Neural cell (in vitro differentiated cells): ENCODE measurements at regions not wholly inside any gene's neighbourhood (a gene's known extent, or its start where the extent isn't known, plus 50 kb on each side); places are given as distances from the start of the nearest gene placed in this dataset.

Experiments
- H2AFZ ChIP-seq: fragments of 200-600, 300-800 bp; sonication (generic), shearing (Covaris generic); 2 replicates; pipeline ENCODE4 v1.6.0; 2014; ENCODE audit warnings: low read depth, mild to moderate bottlenecking, antibody characterized with exemption, low read length, moderate library complexity
- H3F3A ChIP-seq: fragments of 200-600 bp; shearing (Covaris generic); 2 replicates; pipeline ENCODE4 v1.6.1; 2016; ENCODE audit warnings: mild to moderate bottlenecking, moderate library complexity, mixed read lengths, antibody characterized with exemption, low read length; ENCODE audit not compliant: insufficient read depth, poor library complexity, severe bottlenecking
- H3K27ac ChIP-seq: fragments of 200-600, 300-800 bp; sonication (generic), shearing (Covaris generic); 2 replicates; pipeline ENCODE4 v1.5.1; 2014; ENCODE audit warnings: mild to moderate bottlenecking, low read length, moderate library complexity
- H3K27me3 ChIP-seq: fragments of 300-800, 200-600 bp; sonication (generic), shearing (Covaris generic); 2 replicates; pipeline ENCODE4 v1.6.0; 2014; ENCODE audit warnings: mild to moderate bottlenecking, low read depth, low read length, moderate library complexity; ENCODE audit not compliant: insufficient read depth
- H3K36me3 ChIP-seq: fragments of 300-800, 200-600 bp; sonication (generic), shearing (Covaris generic); 2 replicates; pipeline ENCODE4 v1.5.1; 2014; ENCODE audit warnings: mild to moderate bottlenecking, antibody characterized with exemption, low read length, moderate library complexity; ENCODE audit not compliant: insufficient read depth
- H3K4me2 ChIP-seq: fragments of 300-800, 200-600 bp; sonication (generic), shearing (Covaris generic); 2 replicates; pipeline ENCODE4 v1.6.0; 2014; ENCODE audit warnings: mild to moderate bottlenecking, low read length
- H3K4me3 ChIP-seq: fragments of 300-800, 200-600 bp; sonication (generic), shearing (Covaris generic); 2 replicates; pipeline ENCODE4 v1.5.1; 2014; ENCODE audit warnings: mild to moderate bottlenecking, low read length, moderate library complexity
- H3K79me2 ChIP-seq: fragments of 200-600 bp; shearing (Covaris generic); replicated peaks from 2 replicates; pipeline ENCODE4 v1.6.0; 2014; ENCODE audit warnings: mild to moderate bottlenecking, low read length, moderate library complexity; ENCODE audit not compliant: insufficient read depth
- H3K9ac ChIP-seq: fragments of 300-800, 200-600 bp; sonication (generic), shearing (Covaris generic); 2 replicates; pipeline ENCODE4 v1.6.1; 2016; ENCODE audit warnings: mild to moderate bottlenecking, low read length, mixed read lengths
- H3K9me2 ChIP-seq: fragments of 200-600 bp; shearing (Covaris generic); 2 replicates; pipeline ENCODE4 v1.6.1; 2016; ENCODE audit warnings: mild to moderate bottlenecking, low read length, mixed read lengths; ENCODE audit not compliant: insufficient read depth
- H3K9me3 ChIP-seq: fragments of 200-600, 300-800 bp; sonication (generic), shearing (Covaris generic); 2 replicates; pipeline ENCODE4 v1.6.1; 2016; ENCODE audit warnings: mild to moderate bottlenecking, mixed run types, low read length, moderate library complexity, mixed read lengths
- H4K20me1 ChIP-seq: fragments of 200-600 bp; shearing (Covaris generic); 2 replicates; pipeline ENCODE4 v1.6.1; 2016; ENCODE audit warnings: mild to moderate bottlenecking, mixed run types; ENCODE audit not compliant: insufficient read depth
- CTCF ChIP-seq: fragments of 450-650 bp; IDR thresholded peaks from 2 replicates; pipeline ENCODE4 v1.5.1; 2014; ENCODE audit warnings: antibody characterized with exemption, mild to moderate bottlenecking, moderate library complexity; ENCODE audit not compliant: poor library complexity, severe bottlenecking
- EP300 ChIP-seq: fragments of 450-650 bp; conservative IDR thresholded peaks from 2 replicates; pipeline ENCODE4 v1.6.1; 2014; ENCODE audit warnings: antibody characterized with exemption, mild to moderate bottlenecking, moderate library complexity; ENCODE audit not compliant: poor library complexity, severe bottlenecking
- EZH2 ChIP-seq: fragments of 200-600, 300-800 bp; shearing (Covaris generic), sonication (generic); IDR thresholded peaks from 2 replicates; pipeline ENCODE4 v1.6.1; 2014; ENCODE audit warnings: antibody characterized with exemption, low read length, borderline replicate concordance, mild to moderate bottlenecking; ENCODE audit not compliant: insufficient read depth, poor library complexity, severe bottlenecking
- MXI1 ChIP-seq: fragments of 450-650 bp; conservative IDR thresholded peaks from 2 replicates; pipeline ENCODE4 v1.6.1; 2014; ENCODE audit warnings: antibody characterized with exemption, mild to moderate bottlenecking; ENCODE audit not compliant: poor library complexity, severe bottlenecking
- POLR2AphosphoS5 ChIP-seq: IDR thresholded peaks from 2 replicates; pipeline ENCODE4 v1.6.1; 2012
- RAD21 ChIP-seq: fragments of 450-650 bp; conservative IDR thresholded peaks from 2 replicates; pipeline ENCODE4 v1.6.1; 2014; ENCODE audit warnings: antibody characterized with exemption, mild to moderate bottlenecking, moderate library complexity
- REST ChIP-seq: IDR thresholded peaks from 2 replicates; pipeline ENCODE4 v1.6.1; 2012; ENCODE audit warnings: borderline replicate concordance
- SMC3 ChIP-seq: fragments of 450-650 bp; conservative IDR thresholded peaks from 2 replicates; pipeline ENCODE4 v1.6.1; 2014; ENCODE audit warnings: antibody characterized with exemption, mild to moderate bottlenecking, moderate library complexity; ENCODE audit not compliant: poor library complexity
- TAF1 ChIP-seq: IDR thresholded peaks from 2 replicates; pipeline ENCODE4 v1.6.1; 2012; ENCODE audit warnings: low read depth

DNA sequence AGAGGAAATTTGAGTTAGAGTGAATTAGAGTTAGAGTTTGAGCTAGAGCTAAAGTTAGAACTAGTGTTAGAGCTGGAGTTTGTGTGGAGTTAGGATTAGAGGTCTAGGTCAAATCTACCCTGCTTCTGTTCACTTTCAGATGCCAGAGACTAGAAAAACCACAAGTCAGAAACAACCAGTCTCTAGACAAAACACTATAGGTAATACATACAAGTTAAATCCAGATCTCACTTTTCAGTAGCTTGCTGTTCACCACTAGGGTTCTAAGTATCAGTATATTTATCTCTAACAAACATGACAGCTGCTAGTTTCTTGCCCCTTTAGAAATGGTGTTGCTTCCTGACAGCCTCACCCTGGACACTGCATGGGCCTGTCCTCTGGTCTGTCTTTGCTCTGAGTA is 300.7 kb downstream of the ARAP2 start:
- H3K9me3 ChIP-seq: no peaks in the 10 kb centered on the region
- no peak overlapping the region for H3K27ac ChIP-seq
- no peak overlapping the region for H3K4me3 ChIP-seq
- no peak overlapping the region for H2AFZ ChIP-seq
- no peaks in the 10 kb centered on the region for H4K20me1 ChIP-seq
- no peak overlapping the region for H3K9ac ChIP-seq
- TF ChIP-seq CTCF (no peak), REST (no peak), RAD21 (no peak), EP300 (no peak), EZH2 (no peak), TAF1 (no peak), SMC3 (no peak), MXI1 (no peak), POLR2AphosphoS5 (no peak)
- H3K79me2 ChIP-seq: no peaks in the 10 kb centered on the region
- H3F3A ChIP-seq: no peaks in the 10 kb centered on the region
- H3K4me2 ChIP-seq: no peak overlapping the region
- H3K36me3 ChIP-seq: no peaks in the 10 kb centered on the region
- no peaks in the 10 kb centered on the region for H3K27me3 ChIP-seq
- no peaks in the 10 kb centered on the region for H3K9me2 ChIP-seq

DNA sequence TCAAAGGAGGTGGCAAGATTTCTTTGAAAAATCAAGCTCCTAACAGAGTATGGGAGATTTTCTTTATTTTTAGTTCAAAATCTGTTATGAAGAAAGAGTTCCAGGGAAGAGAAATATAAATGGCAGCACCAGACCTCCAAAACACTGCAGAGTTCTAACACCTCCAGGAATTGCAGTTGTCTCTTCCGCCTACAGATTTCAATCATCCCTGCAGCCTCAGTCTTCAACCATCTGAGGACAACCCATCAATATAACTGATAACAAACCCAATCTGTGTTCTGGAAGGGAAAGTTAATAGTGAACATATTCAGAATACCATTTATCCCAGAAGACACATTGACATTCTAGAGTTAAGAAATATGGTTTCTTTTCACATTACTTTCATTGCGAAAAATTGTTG is 296.1 kb downstream of the ARAP2 start:
- TF ChIP-seq SMC3 (no peak), RAD21 (no peak), MXI1 (no peak), CTCF (no peak), EP300 (no peak), POLR2AphosphoS5 (no peak), TAF1 (no peak), EZH2 (no peak), REST (no peak)
- no peak overlapping the region for H3K9ac ChIP-seq
- H3F3A ChIP-seq: no peaks in the 10 kb centered on the region
- no peaks in the 10 kb centered on the region for H3K27me3 ChIP-seq
- no peaks in the 10 kb centered on the region for H3K79me2 ChIP-seq
- H3K4me3 ChIP-seq: no peak overlapping the region
- no peaks in the 10 kb centered on the region for H3K36me3 ChIP-seq
- no peaks in the 10 kb centered on the region for H4K20me1 ChIP-seq
- H3K9me3 ChIP-seq: no peaks in the 10 kb centered on the region
- no peak overlapping the region for H3K4me2 ChIP-seq
- no peaks in the 10 kb centered on the region for H3K9me2 ChIP-seq
- no peak overlapping the region for H2AFZ ChIP-seq
- no peak overlapping the region for H3K27ac ChIP-seq
